Endothelial cell of umbilical vein (primary cell): ENCODE measurements at regions not wholly inside any gene's neighbourhood (a gene's known extent, or its start where the extent isn't known, plus 50 kb on each side); places are given as distances from the start of the nearest gene placed in this dataset.

Experiments
- BruUV-seq: library from RNA; stranded (reverse); fragments of 400-500 nt; replicated peaks from 2 replicates; lab custom pipeline; 2021; lab: Mats Ljungman, UMichigan
- CTCF ChIA-PET: fragments of 300-600, 350-600 bp; sonication (Branson Sonifier 250); formaldehyde crosslinking; loops from one replicate; lab custom pipeline; 2021; ENCODE audit warnings: antibody characterized with exemption, inconsistent platforms; lab: Charles Lee
- POLR2A ChIA-PET: fragments of 300-600, 350-600 bp; sonication (Branson Sonifier 250); formaldehyde crosslinking; loops from one replicate; lab custom pipeline; 2021; ENCODE audit warnings: antibody characterized with exemption, inconsistent platforms; lab: Charles Lee
- DNase-seq: peaks from one replicate; pipeline ENCODE4 v3.0.0-alpha.2; 2011; ENCODE audit warnings: low read depth, low spot score
- FAIRE-seq: peaks from 2 replicates; lab custom pipeline; 2011; peaks lifted over from hg19 to GRCh38; lab: Jason Lieb, UNC
- H2AFZ ChIP-seq: 2 replicates; pipeline ENCODE4 v1.6.0; 2012; ENCODE audit warnings: low read depth, low read length, control low read depth, inconsistent platforms
- H3K27ac ChIP-seq: 2 replicates; pipeline ENCODE4 v1.5.1; 2011; ENCODE audit warnings: low read depth, mild to moderate bottlenecking, control low read depth, low read length, moderate library complexity; ENCODE audit not compliant: insufficient read depth
- H3K27me3 ChIP-seq, 2 experiments: 2 replicates each; pipeline versions ENCODE4 v1.6.0 to v1.6.1; 2011; ENCODE audit warnings: low read length in 2 of 2, mixed read lengths in 1 of 2; ENCODE audit not compliant: control insufficient read depth in 2 of 2, insufficient read depth in 2 of 2
- H3K36me3 ChIP-seq, 2 experiments: 2 replicates in 1 of 2; 3 replicates in 1 of 2; pipeline ENCODE4 v1.5.1; 2011; ENCODE audit warnings: low read length in 2 of 2, mild to moderate bottlenecking in 1 of 2, moderate library complexity in 1 of 2; ENCODE audit not compliant: control insufficient read depth in 2 of 2, insufficient read depth in 2 of 2; ENCODE audit errors: extremely low read depth in 1 of 2
- H3K4me1 ChIP-seq: 3 replicates; pipeline ENCODE4 v1.5.1; 2011; ENCODE audit warnings: mild to moderate bottlenecking, low read length; ENCODE audit not compliant: control insufficient read depth, insufficient read depth; ENCODE audit errors: extremely low read depth
- H3K4me2 ChIP-seq: 2 replicates; pipeline ENCODE4 v1.6.1; 2011; ENCODE audit warnings: low read length, control low read depth, mixed read lengths; ENCODE audit not compliant: insufficient read depth
- H3K4me3 ChIP-seq, 3 experiments: fragments of 200-600 bp in 1 of 3; sonication (generic), shearing (Covaris generic) in 1 of 3; replicated peaks in 1 of 3; 2 replicates each; pipeline ENCODE4 v1.5.1; 2011 to 2016; ENCODE audit warnings: control low read depth in 3 of 3, low read length in 3 of 3, mild to moderate bottlenecking in 2 of 3, inconsistent platforms in 1 of 3, low read depth in 1 of 3, moderate library complexity in 1 of 3; ENCODE audit not compliant: insufficient read depth in 1 of 3
- H3K79me2 ChIP-seq: 2 replicates; pipeline ENCODE4 v1.6.0; 2012; ENCODE audit warnings: low read length, inconsistent platforms; ENCODE audit not compliant: control insufficient read depth, insufficient read depth
- H3K9ac ChIP-seq: replicated peaks from 2 replicates; pipeline ENCODE3; 2011; ENCODE audit warnings: low read length, control low read depth; ENCODE audit not compliant: insufficient read depth; ENCODE audit errors: extremely low read depth
- H3K9me1 ChIP-seq: replicated peaks from 3 replicates; pipeline ENCODE4 v1.6.0; 2011; ENCODE audit warnings: mild to moderate bottlenecking, low read length; ENCODE audit not compliant: control insufficient read depth, insufficient read depth; ENCODE audit errors: extremely low read depth
- H3K9me3 ChIP-seq: replicated peaks from 2 replicates; pipeline ENCODE4 v1.5.1; 2012; ENCODE audit warnings: low read length, inconsistent platforms; ENCODE audit not compliant: control insufficient read depth, insufficient read depth
- H4K20me1 ChIP-seq: replicated peaks from 2 replicates; pipeline ENCODE3; 2011; ENCODE audit warnings: mild to moderate bottlenecking, low read length; ENCODE audit not compliant: control insufficient read depth, insufficient read depth; ENCODE audit errors: extremely low read depth
- CTCF ChIP-seq, 2 donors: IDR thresholded peaks; 1 replicate in 1 of 2; 2 replicates in 1 of 2; pipeline ENCODE4 v1.5.1; 2011; ENCODE audit warnings: low read length in 2 of 2, mild to moderate bottlenecking in 2 of 2, moderate library complexity in 2 of 2, control low read depth in 1 of 2, inconsistent platforms in 1 of 2, low read depth in 1 of 2; ENCODE audit not compliant: insufficient read depth in 1 of 2; ENCODE audit errors: extremely low read depth in 1 of 2
- EZH2 ChIP-seq: IDR thresholded peaks from 2 replicates; pipeline ENCODE4 v1.6.1; 2012; ENCODE audit warnings: borderline replicate concordance, low read depth, mild to moderate bottlenecking, moderate library complexity, low read length, inconsistent platforms; ENCODE audit not compliant: severe bottlenecking
- FOS ChIP-seq: IDR thresholded peaks from 2 replicates; pipeline ENCODE4 v1.6.1; 2011; ENCODE audit warnings: mild to moderate bottlenecking, low read length, moderate library complexity, borderline replicate concordance; ENCODE audit not compliant: insufficient read depth
- GATA2 ChIP-seq: IDR thresholded peaks from 2 replicates; pipeline ENCODE4 v1.7.0; 2011; ENCODE audit warnings: low read depth, mild to moderate bottlenecking, moderate library complexity, mixed read lengths, low read length; ENCODE audit not compliant: insufficient read length, insufficient read depth
- JUN ChIP-seq: IDR thresholded peaks from 2 replicates; pipeline ENCODE4 v1.6.1; 2011; ENCODE audit warnings: borderline replicate concordance, low read depth; ENCODE audit not compliant: insufficient read length, insufficient read depth
- MAX ChIP-seq: IDR thresholded peaks from 2 replicates; pipeline ENCODE4 v1.6.1; 2011; ENCODE audit not compliant: insufficient read depth, insufficient read length
- MYC ChIP-seq: IDR thresholded peaks from one replicate; pipeline ENCODE4 v1.6.1; 2011; ENCODE audit warnings: mild to moderate bottlenecking, low read depth, low read length
- POLR2A ChIP-seq: IDR thresholded peaks from 2 replicates; pipeline ENCODE4 v1.6.1; 2012; ENCODE audit warnings: low read depth, mild to moderate bottlenecking, control low read depth, low read length
- POLR2AphosphoS5 ChIP-seq: IDR thresholded peaks from 2 replicates; pipeline ENCODE4 v1.6.1; 2012; ENCODE audit warnings: low read depth, mild to moderate bottlenecking, control low read depth, low read length, moderate library complexity; ENCODE audit not compliant: insufficient read depth
- dilution Hi-C: fragments of 300-500 bp; cut with MboI; formaldehyde crosslinking; loops from one replicate; pipeline ENCODE4 v1.15.0; 2019; ENCODE audit warnings: low sequenced_read_pairs; ENCODE audit not compliant: extremely low pct_ligation_motif_present
- intact Hi-C: fragments of 100-400 bp; cut with micrococcal nuclease; formaldehyde crosslinking; loops from one replicate; pipeline ENCODE4 v1.10.0; 2022

- ChIA-PET POLR2A (no interaction called here), CTCF (no interaction called here)
- no peak for TF ChIP-seq CTCF (IDR thresholded peaks at IDR 0.05; ENCODE audit: extremely low read depth in 1 of 2, insufficient read depth in 1 of 2, low read depth in 1 of 2, low read length in 2 of 2)
- TF ChIP-seq MYC: no peak
- TF ChIP-seq POLR2A: no peak
- no peak for TF ChIP-seq POLR2AphosphoS5
- TF ChIP-seq EZH2: no peak
- TF ChIP-seq JUN: no peak
- no peak for TF ChIP-seq GATA2
- no peak for TF ChIP-seq MAX
- TF ChIP-seq FOS: no peak
- Histone ChIP-seq H3K4me3 (no peak overlapping the region), H4K20me1 (no peaks in the 10 kb centered on the region), H3K79me2 (no peaks in the 10 kb centered on the region), H3K9me3 (no peaks in the 10 kb centered on the region), H3K9ac (no peak overlapping the region), H3K36me3 (no peaks in the 10 kb centered on the region), H3K4me1 (no peaks in the 10 kb centered on the region), H3K9me1 (no peaks in the 10 kb centered on the region), H3K27me3 (no peaks in the 10 kb centered on the region), H2AFZ (no peak overlapping the region), H3K27ac (no peak overlapping the region), H3K4me2 (no peak overlapping the region)
- dilution Hi-C loops (no loop called here), intact Hi-C loops (no loop called here)
- FAIRE-seq: no peak
- no TSS peak for BruUV-seq
- DNase-seq: no peak
Observed at GRCh38 chr13:28581451-28581850, 77.5 kb upstream of the POMP start.
